Chondrocyte (in vitro differentiated cells): ENCODE measurements at regions not wholly inside any gene's neighbourhood (a gene's known extent, or its start where the extent isn't known, plus 50 kb on each side); places are given as distances from the start of the nearest gene placed in this dataset.

Source experiments
- DNase-seq: peaks from one replicate; pipeline ENCODE4 v3.0.0; 2021; ENCODE audit warnings: mixed read lengths, low spot score
- H3K27ac Mint-ChIP-seq: one replicate; pipeline ENCODE4 v1.8.0; 2021; ENCODE audit warnings: mild to moderate bottlenecking, moderate library complexity, mixed read lengths; ENCODE audit not compliant: unreplicated experiment
- H3K27me3 Mint-ChIP-seq: 2 replicates; pipeline ENCODE4 v1.8.0; 2021; ENCODE audit warnings: low read depth, mixed read lengths
- H3K36me3 Mint-ChIP-seq: 2 replicates; pipeline ENCODE4 v1.8.0; 2021; ENCODE audit warnings: low read depth, mixed read lengths
- H3K4me1 Mint-ChIP-seq: 2 replicates; pipeline ENCODE4 v1.8.0; 2021; ENCODE audit warnings: low read depth, mild to moderate bottlenecking, mixed read lengths
- H3K4me3 Mint-ChIP-seq: one replicate; pipeline ENCODE4 v1.8.0; 2021; ENCODE audit warnings: mild to moderate bottlenecking, moderate library complexity, mixed read lengths; ENCODE audit not compliant: unreplicated experiment
- H3K9me3 Mint-ChIP-seq: 2 replicates; pipeline ENCODE4 v1.8.0; 2021; ENCODE audit warnings: low read depth, mixed read lengths
- TF ChIP-seq, protein P1 (sequence below): fragments of 200-600 bp; sonication (generic); IDR thresholded peaks from 2 replicates; pipeline ENCODE4 v1.5.0; 2021; ENCODE audit warnings: antibody characterized with exemption, mild to moderate bottlenecking, moderate library complexity

DNA sequence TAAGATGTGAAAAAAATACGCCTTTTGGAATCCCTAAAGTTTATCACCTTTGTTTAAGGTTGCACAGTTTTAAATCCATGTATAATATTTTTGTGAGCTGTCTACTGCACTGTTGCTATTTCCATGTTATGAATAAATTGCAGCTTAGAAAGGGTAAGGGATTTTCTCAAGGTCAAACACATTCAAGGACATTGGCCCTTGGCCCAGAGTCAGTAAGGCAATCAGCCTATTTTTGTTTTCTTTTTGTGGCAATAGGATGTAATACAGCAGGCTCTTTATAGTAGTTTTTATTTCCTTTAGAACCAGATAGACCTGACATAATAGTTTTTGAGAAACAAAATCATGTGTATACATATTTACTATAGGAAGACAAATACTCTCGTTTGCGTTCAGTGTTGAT is 219.8 kb downstream of the ACTR3B start:
- DNase-seq: no peak
- H3K4me1 Mint-ChIP-seq: no peaks in the 10 kb centered on the region
- H3K27ac Mint-ChIP-seq: no peak overlapping the region
- H3K36me3 Mint-ChIP-seq: no peaks in the 10 kb centered on the region
- H3K4me3 Mint-ChIP-seq: no peak overlapping the region
- TF ChIP-seq, protein P1, sequence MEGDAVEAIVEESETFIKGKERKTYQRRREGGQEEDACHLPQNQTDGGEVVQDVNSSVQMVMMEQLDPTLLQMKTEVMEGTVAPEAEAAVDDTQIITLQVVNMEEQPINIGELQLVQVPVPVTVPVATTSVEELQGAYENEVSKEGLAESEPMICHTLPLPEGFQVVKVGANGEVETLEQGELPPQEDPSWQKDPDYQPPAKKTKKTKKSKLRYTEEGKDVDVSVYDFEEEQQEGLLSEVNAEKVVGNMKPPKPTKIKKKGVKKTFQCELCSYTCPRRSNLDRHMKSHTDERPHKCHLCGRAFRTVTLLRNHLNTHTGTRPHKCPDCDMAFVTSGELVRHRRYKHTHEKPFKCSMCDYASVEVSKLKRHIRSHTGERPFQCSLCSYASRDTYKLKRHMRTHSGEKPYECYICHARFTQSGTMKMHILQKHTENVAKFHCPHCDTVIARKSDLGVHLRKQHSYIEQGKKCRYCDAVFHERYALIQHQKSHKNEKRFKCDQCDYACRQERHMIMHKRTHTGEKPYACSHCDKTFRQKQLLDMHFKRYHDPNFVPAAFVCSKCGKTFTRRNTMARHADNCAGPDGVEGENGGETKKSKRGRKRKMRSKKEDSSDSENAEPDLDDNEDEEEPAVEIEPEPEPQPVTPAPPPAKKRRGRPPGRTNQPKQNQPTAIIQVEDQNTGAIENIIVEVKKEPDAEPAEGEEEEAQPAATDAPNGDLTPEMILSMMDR: no peak
- H3K27me3 Mint-ChIP-seq: no peaks in the 10 kb centered on the region
- H3K9me3 Mint-ChIP-seq: no peaks in the 10 kb centered on the region

DNA sequence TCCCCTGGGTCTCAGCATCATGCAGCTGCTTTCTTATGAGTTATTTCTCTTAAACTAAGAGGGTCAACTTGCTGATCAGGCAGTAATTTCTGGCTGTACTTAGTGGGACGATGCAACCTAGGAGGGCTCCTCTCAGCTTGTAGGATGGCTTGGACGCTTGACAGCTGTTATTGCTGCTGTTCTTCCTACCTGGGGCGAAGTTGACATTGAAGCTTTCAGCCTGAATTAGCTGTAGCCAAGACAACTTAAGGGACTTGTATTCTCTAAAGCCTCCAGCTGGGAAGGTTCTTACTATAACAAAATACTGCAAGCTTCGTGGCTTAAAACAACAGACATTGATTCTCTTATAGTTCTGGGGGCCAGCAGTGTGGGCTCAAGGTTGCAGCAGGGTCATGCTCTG is 224.9 kb downstream of the ACTR3B start:
- no peak overlapping the region for H3K27ac Mint-ChIP-seq
- H3K9me3 Mint-ChIP-seq: no peaks in the 10 kb centered on the region
- TF ChIP-seq, protein P1: no peak
- no peak overlapping the region for H3K4me3 Mint-ChIP-seq
- H3K4me1 Mint-ChIP-seq: peaks cover 4% of the 10 kb centered on the region
- H3K27me3 Mint-ChIP-seq: no peaks in the 10 kb centered on the region
- H3K36me3 Mint-ChIP-seq: no peaks in the 10 kb centered on the region
- no peak for DNase-seq

DNA sequence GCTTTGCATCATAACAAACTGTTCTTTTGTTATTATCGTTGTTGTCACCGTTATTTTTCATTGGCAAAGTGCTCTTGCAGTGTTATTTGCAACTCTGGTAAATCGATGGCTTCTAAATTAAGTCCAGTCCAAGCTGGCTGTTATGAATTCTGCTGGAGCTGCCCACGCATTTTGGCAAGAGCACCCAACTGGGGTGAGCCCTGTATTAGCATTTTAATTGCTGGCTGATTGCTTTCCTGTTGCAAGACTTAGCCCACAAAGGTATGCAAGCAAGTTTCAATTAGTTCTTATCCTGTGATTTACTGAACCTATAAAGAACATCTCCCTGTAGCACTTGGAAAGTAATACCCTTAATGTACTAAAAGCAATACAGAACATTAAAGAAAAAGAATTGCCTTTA is 226.8 kb downstream of the ACTR3B start:
- H3K27me3 Mint-ChIP-seq: no peaks in the 10 kb centered on the region
- peaks cover 12% of the 10 kb centered on the region for H3K4me1 Mint-ChIP-seq
- no peak for DNase-seq
- peaks cover 6% of the 10 kb centered on the region for H3K9me3 Mint-ChIP-seq
- H3K27ac Mint-ChIP-seq: no peak overlapping the region
- no peak overlapping the region for H3K4me3 Mint-ChIP-seq
- H3K36me3 Mint-ChIP-seq: peaks cover 2% of the 10 kb centered on the region
- TF ChIP-seq, protein P1: no peak

DNA sequence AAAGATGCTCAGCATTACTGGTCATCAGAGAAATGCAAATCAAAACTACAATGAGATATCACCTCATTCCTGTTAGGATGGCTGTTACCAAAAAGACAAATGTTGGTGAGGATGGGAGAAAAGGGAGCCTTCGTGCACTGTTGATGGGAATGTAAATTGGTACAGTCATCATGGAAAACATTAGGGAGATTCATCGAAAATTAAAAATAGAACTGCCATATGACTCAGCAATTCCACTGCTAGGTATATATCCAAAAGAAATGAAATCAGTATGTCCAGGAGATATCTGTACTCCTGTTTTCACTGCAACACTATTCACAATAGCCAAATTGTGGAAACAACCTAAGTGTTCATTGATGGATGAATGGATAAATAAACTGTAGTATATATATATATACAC is 228.1 kb downstream of the ACTR3B start:
- DNase-seq: no peak
- TF ChIP-seq, protein P1: no peak
- Mint-ChIP-seq H3K27me3 (no peaks in the 10 kb centered on the region), H3K4me3 (no peak overlapping the region), H3K27ac (no peak overlapping the region), H3K36me3 (peaks cover 2% of the 10 kb centered on the region), H3K9me3 (peaks cover 6% of the 10 kb centered on the region), H3K4me1 (peaks cover 12% of the 10 kb centered on the region)

DNA sequence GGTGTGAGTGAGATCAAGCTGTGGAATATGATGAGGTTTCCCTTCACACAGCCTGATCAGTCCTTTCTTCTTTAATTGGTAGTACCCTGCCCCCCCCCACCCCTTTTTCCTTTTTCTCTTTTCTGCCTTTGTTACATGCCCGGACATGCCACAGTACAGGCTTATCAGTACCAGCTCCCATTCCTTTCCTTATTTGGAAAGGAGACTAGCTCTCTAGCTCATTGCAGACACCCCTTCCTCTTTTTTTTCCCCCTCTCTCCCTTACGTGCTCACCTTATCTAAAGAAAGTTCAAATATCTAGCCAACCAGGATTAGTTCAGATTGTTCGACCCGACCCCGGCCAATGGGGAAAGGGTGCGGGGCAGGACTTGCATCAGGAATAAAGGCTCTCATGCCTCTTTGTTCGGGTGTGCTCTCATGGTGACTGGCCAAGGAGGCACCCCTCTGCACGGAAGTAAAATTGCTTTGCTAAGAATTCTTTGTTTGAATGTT is 230.4 kb downstream of the ACTR3B start:
- peak overlapping the region; percentile 38 for H3K4me3 Mint-ChIP-seq
- TF ChIP-seq, protein P1: no peak
- H3K27me3 Mint-ChIP-seq: no peaks in the 10 kb centered on the region
- peak overlapping the region; percentile 85 for H3K27ac Mint-ChIP-seq
- peaks cover 12% of the 10 kb centered on the region for H3K4me1 Mint-ChIP-seq
- H3K36me3 Mint-ChIP-seq: peaks cover 2% of the 10 kb centered on the region
- H3K9me3 Mint-ChIP-seq: peaks cover 8% of the 10 kb centered on the region
- DNase-seq: no peak
